ENCODE measurements at regions not wholly inside any gene's neighbourhood (a gene's known extent, or its start where the extent isn't known, plus 50 kb on each side); places are given as distances from the start of the nearest gene placed in this dataset.

GRCh38 chrX:5632887-5633286 is 595.8 kb downstream of the NLGN4X start:
- TF ChIP-seq CTCF (IDR thresholded peaks at IDR 0.05) (no peak), POLR2A (IDR thresholded peaks at IDR 0.05) (no peak)

All from Peyer's patch (tissue), 4 donors.